ENCODE measurements at regions not wholly inside any gene's neighbourhood (a gene's known extent, or its start where the extent isn't known, plus 50 kb on each side); places are given as distances from the start of the nearest gene placed in this dataset.

GRCh38 chr5:6274846-6275543 is 103.4 kb downstream of the MED10 start:
- Histone ChIP-seq H3K9me3 (ENCODE audit: control insufficient read depth in 1 of 2, low read length in 2 of 2) (no peaks in the 10 kb centered on the region), H3K27me3 (ENCODE audit: control insufficient read depth in 1 of 2, insufficient read depth in 2 of 2, low read length in 2 of 2) (no peaks in the 10 kb centered on the region), H3K27ac (ENCODE audit: low read depth, low read length) (no peak overlapping the region), H3K9ac (ENCODE audit: low read depth in 1 of 2, low read length in 2 of 2) (no peak overlapping the region), H3K4me1 (ENCODE audit: control insufficient read depth in 1 of 2, insufficient read depth in 2 of 2, low read length in 2 of 2) (no peaks in the 10 kb centered on the region), H3K36me3 (ENCODE audit: control insufficient read depth in 1 of 2, insufficient read depth in 2 of 2, low read length in 2 of 2) (no peaks in the 10 kb centered on the region), H3K4me3 (ENCODE audit: low read depth in 1 of 2, low read length in 2 of 2) (no peak overlapping the region)

- no peak overlapping the region for H3K4me3 ChIP-seq (ENCODE audit: low read depth in 1 of 2, low read length in 2 of 2)
- H3K4me1 ChIP-seq (ENCODE audit: control insufficient read depth in 1 of 2, insufficient read depth in 2 of 2, low read length in 2 of 2): no peaks in the 10 kb centered on the region
- H3K9ac ChIP-seq (ENCODE audit: low read depth in 1 of 2, low read length in 2 of 2): no peak overlapping the region
- H3K9me3 ChIP-seq (ENCODE audit: control insufficient read depth in 1 of 2, low read length in 2 of 2): no peaks in the 10 kb centered on the region
- no peak overlapping the region for H3K27ac ChIP-seq (ENCODE audit: low read depth, low read length)
- no peaks in the 10 kb centered on the region for H3K36me3 ChIP-seq (ENCODE audit: control insufficient read depth in 1 of 2, insufficient read depth in 2 of 2, low read length in 2 of 2)
- no peaks in the 10 kb centered on the region for H3K27me3 ChIP-seq (ENCODE audit: control insufficient read depth in 1 of 2, insufficient read depth in 2 of 2, low read length in 2 of 2)
Observed at GRCh38 chr5:6273749-6274148, 104.6 kb downstream of the MED10 start.

- Histone ChIP-seq H3K9ac (ENCODE audit: low read depth in 1 of 2, low read length in 2 of 2) (no peak overlapping the region), H3K9me3 (ENCODE audit: control insufficient read depth in 1 of 2, low read length in 2 of 2) (no peaks in the 10 kb centered on the region), H3K27ac (ENCODE audit: low read depth, low read length) (no peak overlapping the region), H3K4me1 (ENCODE audit: control insufficient read depth in 1 of 2, insufficient read depth in 2 of 2, low read length in 2 of 2) (no peaks in the 10 kb centered on the region), H3K4me3 (ENCODE audit: low read depth in 1 of 2, low read length in 2 of 2) (no peak overlapping the region), H3K27me3 (ENCODE audit: control insufficient read depth in 1 of 2, insufficient read depth in 2 of 2, low read length in 2 of 2) (no peaks in the 10 kb centered on the region), H3K36me3 (ENCODE audit: control insufficient read depth in 1 of 2, insufficient read depth in 2 of 2, low read length in 2 of 2) (no peaks in the 10 kb centered on the region)
Observed at GRCh38 chr5:6273090-6273735, 105.1 kb downstream of the MED10 start.

- Histone ChIP-seq H3K36me3 (ENCODE audit: control insufficient read depth in 1 of 2, insufficient read depth in 2 of 2, low read length in 2 of 2) (no peaks in the 10 kb centered on the region), H3K27me3 (ENCODE audit: control insufficient read depth in 1 of 2, insufficient read depth in 2 of 2, low read length in 2 of 2) (no peaks in the 10 kb centered on the region), H3K4me1 (ENCODE audit: control insufficient read depth in 1 of 2, insufficient read depth in 2 of 2, low read length in 2 of 2) (no peaks in the 10 kb centered on the region), H3K4me3 (ENCODE audit: low read depth in 1 of 2, low read length in 2 of 2) (no peak overlapping the region), H3K27ac (ENCODE audit: low read depth, low read length) (no peak overlapping the region), H3K9me3 (ENCODE audit: control insufficient read depth in 1 of 2, low read length in 2 of 2) (no peaks in the 10 kb centered on the region), H3K9ac (ENCODE audit: low read depth in 1 of 2, low read length in 2 of 2) (no peak overlapping the region)
Observed at GRCh38 chr5:6269925-6270324, 108.4 kb downstream of the MED10 start.

- H3K36me3 ChIP-seq (ENCODE audit: control insufficient read depth in 1 of 2, insufficient read depth in 2 of 2, low read length in 2 of 2): no peaks in the 10 kb centered on the region
- no peak overlapping the region for H3K4me3 ChIP-seq (ENCODE audit: low read depth in 1 of 2, low read length in 2 of 2)
- no peaks in the 10 kb centered on the region for H3K9me3 ChIP-seq (ENCODE audit: control insufficient read depth in 1 of 2, low read length in 2 of 2)
- H3K9ac ChIP-seq (ENCODE audit: low read depth in 1 of 2, low read length in 2 of 2): no peak overlapping the region
- H3K27me3 ChIP-seq (ENCODE audit: control insufficient read depth in 1 of 2, insufficient read depth in 2 of 2, low read length in 2 of 2): no peaks in the 10 kb centered on the region
- H3K4me1 ChIP-seq (ENCODE audit: control insufficient read depth in 1 of 2, insufficient read depth in 2 of 2, low read length in 2 of 2): no peaks in the 10 kb centered on the region
- no peak overlapping the region for H3K27ac ChIP-seq (ENCODE audit: low read depth, low read length)
Observed at GRCh38 chr5:6266671-6267197, 111.6 kb downstream of the MED10 start.

- no peaks in the 10 kb centered on the region for H3K4me1 ChIP-seq (ENCODE audit: control insufficient read depth in 1 of 2, insufficient read depth in 2 of 2, low read length in 2 of 2)
- H3K9ac ChIP-seq (ENCODE audit: low read depth in 1 of 2, low read length in 2 of 2): no peak overlapping the region
- no peaks in the 10 kb centered on the region for H3K36me3 ChIP-seq (ENCODE audit: control insufficient read depth in 1 of 2, insufficient read depth in 2 of 2, low read length in 2 of 2)
- H3K27ac ChIP-seq (ENCODE audit: low read depth, low read length): no peak overlapping the region
- H3K4me3 ChIP-seq (ENCODE audit: low read depth in 1 of 2, low read length in 2 of 2): no peak overlapping the region
- H3K9me3 ChIP-seq (ENCODE audit: control insufficient read depth in 1 of 2, low read length in 2 of 2): no peaks in the 10 kb centered on the region
- H3K27me3 ChIP-seq (ENCODE audit: control insufficient read depth in 1 of 2, insufficient read depth in 2 of 2, low read length in 2 of 2): no peaks in the 10 kb centered on the region
Observed at GRCh38 chr5:6264394-6264793, 114.0 kb downstream of the MED10 start.

- no peak overlapping the region for H3K27ac ChIP-seq (ENCODE audit: low read depth, low read length)
- H3K4me1 ChIP-seq (ENCODE audit: control insufficient read depth in 1 of 2, insufficient read depth in 2 of 2, low read length in 2 of 2): no peaks in the 10 kb centered on the region
- H3K27me3 ChIP-seq (ENCODE audit: control insufficient read depth in 1 of 2, insufficient read depth in 2 of 2, low read length in 2 of 2): no peaks in the 10 kb centered on the region
- no peaks in the 10 kb centered on the region for H3K36me3 ChIP-seq (ENCODE audit: control insufficient read depth in 1 of 2, insufficient read depth in 2 of 2, low read length in 2 of 2)
- H3K4me3 ChIP-seq (ENCODE audit: low read depth in 1 of 2, low read length in 2 of 2): no peak overlapping the region
- no peak overlapping the region for H3K9ac ChIP-seq (ENCODE audit: low read depth in 1 of 2, low read length in 2 of 2)
- H3K9me3 ChIP-seq (ENCODE audit: control insufficient read depth in 1 of 2, low read length in 2 of 2): no peaks in the 10 kb centered on the region
Observed at GRCh38 chr5:6262651-6263363, 115.5 kb downstream of the MED10 start.

GRCh38 chr5:6261668-6262067 is 116.7 kb downstream of the MED10 start:
- Histone ChIP-seq H3K9ac (ENCODE audit: low read depth in 1 of 2, low read length in 2 of 2) (no peak overlapping the region), H3K36me3 (ENCODE audit: control insufficient read depth in 1 of 2, insufficient read depth in 2 of 2, low read length in 2 of 2) (no peaks in the 10 kb centered on the region), H3K4me3 (ENCODE audit: low read depth in 1 of 2, low read length in 2 of 2) (no peak overlapping the region), H3K9me3 (ENCODE audit: control insufficient read depth in 1 of 2, low read length in 2 of 2) (no peaks in the 10 kb centered on the region), H3K27me3 (ENCODE audit: control insufficient read depth in 1 of 2, insufficient read depth in 2 of 2, low read length in 2 of 2) (no peaks in the 10 kb centered on the region), H3K27ac (ENCODE audit: low read depth, low read length) (no peak overlapping the region), H3K4me1 (ENCODE audit: control insufficient read depth in 1 of 2, insufficient read depth in 2 of 2, low read length in 2 of 2) (no peaks in the 10 kb centered on the region)

- no peaks in the 10 kb centered on the region for H3K4me1 ChIP-seq (ENCODE audit: control insufficient read depth in 1 of 2, insufficient read depth in 2 of 2, low read length in 2 of 2)
- no peaks in the 10 kb centered on the region for H3K27me3 ChIP-seq (ENCODE audit: control insufficient read depth in 1 of 2, insufficient read depth in 2 of 2, low read length in 2 of 2)
- H3K36me3 ChIP-seq (ENCODE audit: control insufficient read depth in 1 of 2, insufficient read depth in 2 of 2, low read length in 2 of 2): no peaks in the 10 kb centered on the region
- no peak overlapping the region for H3K4me3 ChIP-seq (ENCODE audit: low read depth in 1 of 2, low read length in 2 of 2)
- H3K9ac ChIP-seq (ENCODE audit: low read depth in 1 of 2, low read length in 2 of 2): no peak overlapping the region
- no peak overlapping the region for H3K27ac ChIP-seq (ENCODE audit: low read depth, low read length)
- H3K9me3 ChIP-seq (ENCODE audit: control insufficient read depth in 1 of 2, low read length in 2 of 2): no peaks in the 10 kb centered on the region
Observed at GRCh38 chr5:6261256-6261655, 117.1 kb downstream of the MED10 start.

GRCh38 chr5:6260846-6261245 is 117.5 kb downstream of the MED10 start:
- H3K4me3 ChIP-seq (ENCODE audit: low read depth in 1 of 2, low read length in 2 of 2): no peak overlapping the region
- H3K4me1 ChIP-seq (ENCODE audit: control insufficient read depth in 1 of 2, insufficient read depth in 2 of 2, low read length in 2 of 2): no peaks in the 10 kb centered on the region
- H3K27ac ChIP-seq (ENCODE audit: low read depth, low read length): no peak overlapping the region
- no peaks in the 10 kb centered on the region for H3K9me3 ChIP-seq (ENCODE audit: control insufficient read depth in 1 of 2, low read length in 2 of 2)
- H3K36me3 ChIP-seq (ENCODE audit: control insufficient read depth in 1 of 2, insufficient read depth in 2 of 2, low read length in 2 of 2): no peaks in the 10 kb centered on the region
- no peaks in the 10 kb centered on the region for H3K27me3 ChIP-seq (ENCODE audit: control insufficient read depth in 1 of 2, insufficient read depth in 2 of 2, low read length in 2 of 2)
- H3K9ac ChIP-seq (ENCODE audit: low read depth in 1 of 2, low read length in 2 of 2): no peak overlapping the region

Measured in duodenal mucosa (tissue), 2 donors.